ES-I3 (cell line): ENCODE measurements at regions not wholly inside any gene's neighbourhood (a gene's known extent, or its start where the extent isn't known, plus 50 kb on each side); places are given as distances from the start of the nearest gene placed in this dataset.

Source experiments
- H3K36me3 ChIP-seq: 2 replicates; pipeline ENCODE4 v1.6.1; 2013; ENCODE audit warnings: mild to moderate bottlenecking, low read length, control low read depth, moderate library complexity; ENCODE audit not compliant: insufficient read depth
- H3K4me1 ChIP-seq: 2 replicates; pipeline ENCODE4 v1.6.1; 2013; ENCODE audit warnings: mild to moderate bottlenecking, control low read depth, low read length; ENCODE audit not compliant: insufficient read depth
- H3K9ac ChIP-seq: 2 replicates; pipeline ENCODE4 v1.6.1; 2013; ENCODE audit warnings: low read depth, mild to moderate bottlenecking, low read length, moderate library complexity
- H3K9me3 ChIP-seq: 2 replicates; pipeline ENCODE4 v1.6.1; 2013; ENCODE audit warnings: mild to moderate bottlenecking, low read length, moderate library complexity; ENCODE audit not compliant: control insufficient read depth, insufficient read depth

GRCh38 chr20:40506537-40506939 lies 182.5 kb downstream of the MAFB start:
- H3K36me3 ChIP-seq = no peaks in the 10 kb centered on the region
- no peaks in the 10 kb centered on the region for H3K9me3 ChIP-seq
- H3K4me1 ChIP-seq = peaks cover 10% of the 10 kb centered on the region
- H3K9ac ChIP-seq = no peak overlapping the region

GRCh38 chr20:40503119-40503518 lies 185.9 kb downstream of the MAFB start:
- H3K9ac ChIP-seq = no peak overlapping the region
- H3K4me1 ChIP-seq = peaks cover 11% of the 10 kb centered on the region

DNA sequence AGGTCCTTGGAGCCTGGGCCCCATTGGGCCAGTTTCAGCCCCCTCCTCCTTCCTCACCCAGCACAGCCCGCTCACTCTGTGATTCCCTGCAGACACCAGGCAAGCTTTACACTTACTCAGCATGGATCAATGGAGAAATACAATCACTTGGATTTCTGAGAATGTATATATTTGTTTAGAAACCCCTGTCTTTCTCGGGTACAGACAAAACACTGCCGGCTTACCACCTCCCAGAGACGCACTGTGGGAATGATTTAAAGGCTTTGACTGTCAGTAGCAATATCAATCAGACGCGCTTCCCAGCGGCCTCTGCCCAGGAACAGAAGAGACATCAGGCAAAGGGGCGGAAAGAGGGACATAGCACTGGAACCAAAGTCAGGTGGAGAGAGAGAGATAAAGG lies 186.5 kb downstream of the MAFB start:
- Histone ChIP-seq H3K36me3 (no peaks in the 10 kb centered on the region), H3K9ac (no peak overlapping the region), H3K4me1 (peaks cover 13% of the 10 kb centered on the region), H3K9me3 (no peaks in the 10 kb centered on the region)

More at GRCh38 chr20:40503119-40503518, 185.9 kb downstream of the MAFB start:
- Histone ChIP-seq H3K36me3 (no peaks in the 10 kb centered on the region), H3K9me3 (no peaks in the 10 kb centered on the region)

GRCh38 chr20:40499391-40499790 lies 189.6 kb downstream of the MAFB start:
- H3K4me1 ChIP-seq = peaks cover 13% of the 10 kb centered on the region
- H3K36me3 ChIP-seq = no peaks in the 10 kb centered on the region
- H3K9me3 ChIP-seq = no peaks in the 10 kb centered on the region
- no peak overlapping the region for H3K9ac ChIP-seq

DNA sequence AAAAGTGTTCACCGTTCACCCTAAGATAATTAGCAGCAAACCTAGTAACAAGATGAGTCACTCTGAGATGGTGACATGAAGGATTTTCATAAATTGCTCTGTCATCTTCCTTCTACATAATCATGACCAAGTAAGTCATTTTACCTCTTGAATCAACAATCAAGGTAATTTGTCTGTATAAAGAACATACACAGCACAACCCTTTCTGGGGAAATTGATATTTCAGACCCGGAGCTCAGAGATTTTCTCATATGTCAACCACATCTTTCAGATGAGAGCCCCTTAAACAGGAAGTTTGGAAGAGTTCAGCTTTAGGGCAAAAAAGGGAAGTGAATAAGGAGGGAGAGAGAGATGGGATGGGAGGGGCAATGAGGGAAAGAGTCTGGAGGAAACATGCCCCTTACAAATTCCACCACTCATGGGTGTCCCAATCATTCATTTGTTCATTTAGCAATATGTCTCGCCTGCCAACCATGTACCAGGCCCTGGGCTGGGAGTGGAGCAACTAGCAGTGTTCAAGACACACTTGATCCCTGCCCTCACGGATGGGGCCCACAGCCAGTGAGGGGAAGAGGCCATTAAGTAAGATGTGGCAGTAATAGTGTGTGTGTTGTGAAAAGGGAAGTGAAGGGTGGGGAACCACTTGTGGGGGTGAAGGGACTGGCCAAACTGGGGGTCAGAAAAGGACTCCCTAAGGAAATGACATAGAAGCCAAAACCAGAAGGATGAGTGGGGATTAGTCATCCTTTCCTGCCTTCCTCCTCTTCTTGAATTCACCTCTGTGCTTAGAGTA lies 190.9 kb downstream of the MAFB start:
- H3K36me3 ChIP-seq = no peaks in the 10 kb centered on the region
- H3K9me3 ChIP-seq = no peaks in the 10 kb centered on the region
- H3K9ac ChIP-seq = no peak overlapping the region
- peaks cover 12% of the 10 kb centered on the region for H3K4me1 ChIP-seq

DNA sequence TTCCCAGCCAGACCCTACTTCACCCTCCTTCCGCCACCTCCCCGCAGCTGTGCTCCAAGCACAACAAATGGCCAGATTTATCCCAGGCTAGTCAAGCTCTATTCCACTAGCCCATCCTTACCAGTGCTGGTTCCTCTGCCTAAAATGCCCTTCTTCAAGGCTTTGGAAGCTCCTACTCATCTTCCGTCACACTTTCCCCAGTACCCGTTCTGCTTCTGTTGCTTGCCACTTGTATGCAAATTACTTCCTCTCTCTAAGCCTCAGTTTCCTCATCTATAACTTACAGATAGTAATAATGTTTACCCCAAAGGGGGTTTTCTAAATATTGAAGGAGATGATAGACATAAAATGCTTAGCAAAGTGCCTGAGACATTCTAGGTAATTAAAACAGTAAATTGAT lies 193.1 kb downstream of the MAFB start:
- no peaks in the 10 kb centered on the region for H3K9me3 ChIP-seq
- no peaks in the 10 kb centered on the region for H3K36me3 ChIP-seq
- no peak overlapping the region for H3K9ac ChIP-seq
- peaks cover 6% of the 10 kb centered on the region; the same call in 1 of the 2 replicates for H3K4me1 ChIP-seq

DNA sequence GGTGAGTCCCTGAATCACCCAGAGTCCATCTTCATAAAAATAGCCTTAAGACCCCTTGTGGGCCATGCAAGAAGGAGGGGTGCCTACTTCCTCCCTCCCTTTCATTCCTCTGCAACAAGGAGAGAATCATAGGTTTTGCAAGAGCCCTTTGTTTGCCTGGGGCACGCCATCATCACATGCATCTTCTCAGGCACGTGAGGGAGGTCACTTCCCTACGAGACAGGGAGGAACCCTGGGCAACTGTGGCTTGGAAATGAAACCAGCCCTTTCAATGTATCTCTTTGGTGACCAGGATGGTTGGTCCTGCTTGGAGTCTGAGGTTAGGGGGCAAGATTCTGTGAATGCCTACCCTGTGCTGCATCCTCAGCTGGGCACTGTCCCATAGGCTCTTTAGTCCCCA lies 194.8 kb downstream of the MAFB start:
- Histone ChIP-seq H3K9ac (no peak overlapping the region), H3K4me1 (peaks cover 6% of the 10 kb centered on the region; the same call in 1 of the 2 replicates)

GRCh38 chr20:40493549-40493948 lies 195.5 kb downstream of the MAFB start:
- H3K36me3 ChIP-seq = no peaks in the 10 kb centered on the region
- no peaks in the 10 kb centered on the region for H3K9me3 ChIP-seq
- H3K9ac ChIP-seq = no peak overlapping the region
- H3K4me1 ChIP-seq = peaks cover 6% of the 10 kb centered on the region; the same call in 1 of the 2 replicates

More for the DNA sequence above, 194.8 kb downstream of the MAFB start:
- Histone ChIP-seq H3K36me3 (no peaks in the 10 kb centered on the region), H3K9me3 (no peaks in the 10 kb centered on the region)

DNA sequence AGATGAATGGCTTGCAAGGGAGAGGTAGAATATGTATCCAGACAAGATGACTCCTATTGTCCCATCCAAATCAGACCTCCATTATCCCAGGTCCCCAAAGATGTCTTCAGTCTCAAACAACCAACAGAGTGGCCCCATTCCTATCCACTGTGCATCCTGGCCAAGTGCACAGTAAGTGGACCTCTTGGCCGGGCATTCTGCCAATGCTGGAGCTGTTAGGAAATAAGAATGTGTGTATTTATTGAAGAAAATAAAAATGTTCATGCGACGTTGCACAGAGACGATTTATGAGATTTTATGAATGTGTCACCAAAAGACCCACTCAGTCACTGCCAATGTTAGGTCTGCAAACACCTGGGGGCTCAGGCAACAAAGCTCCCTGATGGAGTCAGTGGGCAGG lies 196.0 kb downstream of the MAFB start:
- Histone ChIP-seq H3K36me3 (no peaks in the 10 kb centered on the region), H3K9ac (no peak overlapping the region), H3K4me1 (peaks cover under 1% of the 10 kb centered on the region; the same call in 1 of the 2 replicates), H3K9me3 (no peaks in the 10 kb centered on the region)

- Histone ChIP-seq H3K4me1 (no peaks in the 10 kb centered on the region), H3K9me3 (no peaks in the 10 kb centered on the region), H3K9ac (no peak overlapping the region), H3K36me3 (no peaks in the 10 kb centered on the region)
Measured at GRCh38 chr20:40491009-40491590, 197.9 kb downstream of the MAFB start.

DNA sequence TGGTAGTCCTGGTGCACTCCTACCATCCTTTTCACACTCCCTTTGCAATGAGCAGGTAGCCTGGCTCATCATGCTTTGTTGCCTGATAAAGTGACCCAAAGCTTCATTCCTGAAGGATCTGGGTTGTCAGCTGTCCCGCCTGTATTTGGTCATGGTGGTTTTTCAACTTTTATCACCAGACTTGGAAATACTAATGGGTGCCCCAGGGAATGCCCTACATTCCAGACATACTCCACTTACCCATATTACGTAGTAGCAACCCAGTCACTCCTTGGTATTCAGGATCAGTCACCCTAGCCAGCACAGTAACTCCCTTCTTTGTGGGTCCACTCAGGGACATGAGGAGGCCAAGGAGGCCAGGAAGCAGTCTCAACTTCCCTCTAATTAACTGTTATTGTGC lies 199.2 kb downstream of the MAFB start:
- H3K9me3 ChIP-seq = no peaks in the 10 kb centered on the region
- H3K9ac ChIP-seq = no peak overlapping the region
- H3K36me3 ChIP-seq = no peaks in the 10 kb centered on the region
- no peaks in the 10 kb centered on the region for H3K4me1 ChIP-seq

- Histone ChIP-seq H3K36me3 (no peaks in the 10 kb centered on the region), H3K4me1 (no peaks in the 10 kb centered on the region), H3K9ac (no peak overlapping the region), H3K9me3 (no peaks in the 10 kb centered on the region)
Measured at GRCh38 chr20:40488401-40488800, 200.6 kb downstream of the MAFB start.

GRCh38 chr20:40486297-40486696 lies 202.7 kb downstream of the MAFB start:
- H3K36me3 ChIP-seq = no peaks in the 10 kb centered on the region
- no peak overlapping the region for H3K9ac ChIP-seq
- no peaks in the 10 kb centered on the region for H3K4me1 ChIP-seq
- H3K9me3 ChIP-seq = no peaks in the 10 kb centered on the region

DNA sequence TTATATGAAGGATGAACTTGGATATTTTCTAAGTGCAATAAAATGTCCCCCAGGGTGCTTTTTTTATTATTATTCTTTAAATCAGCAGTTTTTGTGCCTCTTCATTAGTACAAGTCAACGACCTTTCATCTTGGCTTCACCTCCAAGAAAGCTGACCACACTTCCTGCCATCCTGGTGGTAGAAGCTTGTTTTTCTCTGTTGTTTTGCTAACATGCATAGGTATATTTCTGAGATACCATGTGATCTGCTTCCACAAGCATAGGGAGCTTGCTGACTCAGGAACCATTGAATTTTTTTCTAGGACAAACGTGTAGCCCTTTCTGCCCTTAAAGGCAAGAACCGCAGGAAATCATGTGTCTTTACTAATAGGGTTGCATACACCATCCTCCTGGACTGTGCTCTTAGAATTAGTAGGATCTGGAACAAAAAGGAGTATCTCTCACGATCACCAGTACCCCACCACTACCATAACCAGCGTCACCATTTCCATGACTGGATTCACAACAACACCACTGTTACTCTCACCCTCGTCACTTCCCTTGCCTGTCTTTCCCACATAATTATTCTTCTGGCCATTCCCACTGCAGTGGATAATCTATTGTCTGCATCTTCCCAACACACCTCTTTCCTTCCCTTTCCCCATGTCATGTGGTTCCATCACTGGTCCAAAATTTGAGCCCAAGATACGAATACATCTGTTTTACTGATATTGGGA lies 207.1 kb downstream of the MAFB start:
- Histone ChIP-seq H3K36me3 (no peaks in the 10 kb centered on the region), H3K4me1 (no peaks in the 10 kb centered on the region), H3K9ac (no peak overlapping the region), H3K9me3 (no peaks in the 10 kb centered on the region)

- Histone ChIP-seq H3K4me1 (no peaks in the 10 kb centered on the region), H3K9me3 (no peaks in the 10 kb centered on the region), H3K36me3 (no peaks in the 10 kb centered on the region), H3K9ac (no peak overlapping the region)
Measured at GRCh38 chr20:40481337-40481736, 207.7 kb downstream of the MAFB start.
